Ovary (tissue), 3 donors: ENCODE measurements at regions not wholly inside any gene's neighbourhood (a gene's known extent, or its start where the extent isn't known, plus 50 kb on each side); places are given as distances from the start of the nearest gene placed in this dataset.

ENCODE experiments used
- CTCF ChIP-seq, 3 donors: fragments of 450-650 bp in 2 of 3; fragments of 200-600 bp in 1 of 3; IDR thresholded peaks; one replicate each; pipeline versions ENCODE4 v1.5.1 to v1.8.0; 2016 to 2022; ENCODE audit warnings: antibody characterized with exemption in 3 of 3, mild to moderate bottlenecking in 1 of 3
- EP300 ChIP-seq: sonication (generic); formaldehyde crosslinking; IDR thresholded peaks from one replicate; pipeline ENCODE4 v1.6.1; 2017; ENCODE audit warnings: antibody characterized with exemption
- donor health status: DM: no; HTN: no; CAD: no.

DNA sequence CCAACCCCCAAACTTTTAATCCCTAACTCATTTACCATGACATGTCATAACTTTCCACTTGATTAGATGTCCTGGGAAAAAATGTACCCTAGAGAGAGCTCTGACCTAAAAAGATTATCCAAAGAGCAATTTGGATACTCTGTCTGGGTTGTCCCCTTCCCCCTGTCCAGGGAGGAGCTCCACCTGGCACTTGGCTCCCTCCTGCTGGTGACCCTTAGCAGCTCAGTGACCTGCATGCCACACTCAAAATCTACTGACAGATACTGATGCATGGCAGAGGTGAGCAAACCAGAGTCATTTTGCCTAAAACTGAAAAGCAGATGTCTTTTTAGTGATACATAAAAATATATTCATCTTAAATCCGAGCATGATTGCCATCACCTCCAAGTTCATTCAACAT, 442.3 kb upstream of the CHRM3 start:
- TF ChIP-seq EP300 (no peak), CTCF (IDR thresholded peaks at IDR 0.05) (no peak)
